ENCODE measurements at regions not wholly inside any gene's neighbourhood (a gene's known extent, or its start where the extent isn't known, plus 50 kb on each side); places are given as distances from the start of the nearest gene placed in this dataset.

DNA sequence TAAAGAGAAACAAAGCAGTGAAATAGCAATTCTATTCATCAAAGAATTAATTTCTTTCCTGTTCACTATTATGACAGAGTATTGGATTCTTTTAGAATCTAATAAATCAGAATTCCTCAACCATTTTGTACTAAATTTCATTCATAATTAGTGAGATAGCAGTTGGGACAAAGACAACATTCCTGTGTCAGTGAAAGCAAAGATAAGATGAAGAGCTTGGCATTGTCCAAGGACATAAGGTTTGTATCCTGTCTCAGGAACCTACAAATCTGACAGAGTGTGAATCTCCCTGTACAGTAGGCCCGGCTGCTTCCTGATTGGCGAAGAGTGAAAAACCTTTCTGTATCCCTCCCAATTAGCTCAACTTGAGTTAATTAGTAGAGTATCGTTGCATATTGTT is 349.1 kb downstream of the ISL1 start:
- H3K4me1 ChIP-seq (ENCODE audit: control insufficient read depth in 1 of 2, insufficient read depth in 2 of 2, low read depth in 1 of 2, low read length in 1 of 2), result peaks cover 0 to 18% of the 10 kb centered on the region in 2 experiments; a peak in 3 of 4 replicates
- no peak overlapping the region for H3K4me3 ChIP-seq (ENCODE audit: low read depth in 2 of 2, low read length in 1 of 2)
- no peak for DNase-seq
- peak overlapping the region; percentile 16 to 89; a peak in 3 of 4 replicates for H3K27ac ChIP-seq (ENCODE audit: low read depth in 2 of 2, low read length in 1 of 2)
- POLR2A ChIA-PET, result no interaction called here
- CTCF ChIA-PET, result interaction anchor here (2.3 kb wide), 1 partner anchor 13 kb away, joined by 7 read pairs; no protein-coding TSS in a partner anchor
- no peaks in the 10 kb centered on the region for H3F3A ChIP-seq (replicated peaks; ENCODE audit: insufficient read depth)
- no peaks in the 10 kb centered on the region for H3K9me3 ChIP-seq
- no peak overlapping the region for H3K4me2 ChIP-seq
- H3K36me3 ChIP-seq (replicated peaks in 1 of 2; ENCODE audit: control insufficient read depth in 1 of 2, insufficient read depth in 2 of 2, low read length in 1 of 2), result no peaks in the 10 kb centered on the region
- H2AFZ ChIP-seq (ENCODE audit: low read depth), result 0 out of 2 replicates have a peak overlapping the region, but pooled peaks have one; percentile 17
- H3K9ac ChIP-seq, result no peak overlapping the region
- no peaks in the 10 kb centered on the region for H3K79me2 ChIP-seq (ENCODE audit: insufficient read depth)
- TF ChIP-seq FOXJ3 (CRISPR knock-in tag; IDR thresholded peaks at IDR 0.05) (no peak), EP300 (IDR thresholded peaks at IDR 0.05; ENCODE audit: borderline replicate concordance in 1 of 2, low read depth in 1 of 2, low read length in 1 of 2) (0 out of 4 replicates have a peak, but pooled peaks of 1 of the 2 experiments have one; percentile 14), EZH2phosphoT487 (IDR thresholded peaks at IDR 0.05; ENCODE audit: borderline replicate concordance, low read depth) (no peak), TCF12 (IDR thresholded peaks at IDR 0.05) (peak; percentile 72), JUND (IDR thresholded peaks at IDR 0.05) (0 out of 2 replicates have a peak, but pooled peaks have one; percentile 27), NFIC (IDR thresholded peaks at IDR 0.05; ENCODE audit: borderline replicate concordance) (peak; percentile 61), PBX3 (IDR thresholded peaks at IDR 0.05) (peak; percentile 76)
- no peaks in the 10 kb centered on the region for H4K20me1 ChIP-seq (ENCODE audit: insufficient read depth)
- no peaks in the 10 kb centered on the region for H3K27me3 ChIP-seq (ENCODE audit: insufficient read depth)
- WGBS (ENCODE audit: low lambda C conversion rate), result 17% methylated on average over 3 of the region's 3 CpGs
- no peaks in the 10 kb centered on the region for H3K9me2 ChIP-seq

DNA sequence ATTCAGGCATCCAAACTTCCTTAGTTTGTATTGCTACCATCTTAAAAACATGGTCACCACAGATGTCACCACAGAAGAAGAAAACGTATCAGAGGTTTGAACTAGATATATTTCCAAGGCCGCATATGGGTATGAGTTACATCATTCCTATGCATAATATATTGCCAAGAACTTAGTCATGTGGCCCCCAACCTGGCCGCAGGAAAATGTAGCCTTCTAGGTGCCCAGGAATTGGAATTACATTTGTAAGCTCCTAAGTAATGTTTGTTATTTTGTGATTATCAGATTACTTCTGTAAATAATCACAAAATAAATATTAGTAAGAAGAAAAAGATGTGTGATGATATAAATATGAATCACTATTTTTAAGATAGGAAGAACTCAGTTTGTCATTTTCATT is 351.4 kb downstream of the ISL1 start:
- Histone ChIP-seq H3K9me2 (no peaks in the 10 kb centered on the region), H4K20me1 (ENCODE audit: insufficient read depth) (no peaks in the 10 kb centered on the region), H3K9ac (no peak overlapping the region), H2AFZ (ENCODE audit: low read depth) (no peak overlapping the region), H3F3A (replicated peaks; ENCODE audit: insufficient read depth) (no peaks in the 10 kb centered on the region), H3K9me3 (no peaks in the 10 kb centered on the region), H3K27me3 (ENCODE audit: insufficient read depth) (no peaks in the 10 kb centered on the region), H3K4me1 (ENCODE audit: control insufficient read depth in 1 of 2, insufficient read depth in 2 of 2, low read depth in 1 of 2, low read length in 1 of 2) (peaks cover 0 to 18% of the 10 kb centered on the region in 2 experiments; a peak in 3 of 4 replicates), H3K36me3 (replicated peaks in 1 of 2; ENCODE audit: control insufficient read depth in 1 of 2, insufficient read depth in 2 of 2, low read length in 1 of 2) (no peaks in the 10 kb centered on the region), H3K4me2 (no peak overlapping the region), H3K4me3 (ENCODE audit: low read depth in 2 of 2, low read length in 1 of 2) (no peak overlapping the region), H3K79me2 (ENCODE audit: insufficient read depth) (no peaks in the 10 kb centered on the region), H3K27ac (ENCODE audit: low read depth in 2 of 2, low read length in 1 of 2) (no peak overlapping the region)
- ChIA-PET CTCF (no interaction called here), POLR2A (no interaction called here)
- no peak for TF ChIP-seq USF1 (IDR thresholded peaks at IDR 0.05; ENCODE audit: borderline replicate concordance, low read depth)
- no peak for TF ChIP-seq TAF1 (IDR thresholded peaks at IDR 0.05; ENCODE audit: borderline replicate concordance, low read depth, low read length)
- 85% methylated on average over 3 of the region's 3 CpGs for WGBS (ENCODE audit: low lambda C conversion rate)
- no peak for DNase-seq

GRCh38 chr5:51746023-51746422 is 362.8 kb downstream of the ISL1 start:
- POLR2A ChIA-PET, result no interaction called here
- TF ChIP-seq RFX5 (IDR thresholded peaks at IDR 0.05; ENCODE audit: low read length) (no peak), USF1 (IDR thresholded peaks at IDR 0.05; ENCODE audit: borderline replicate concordance, low read depth) (no peak), IRF3 (IDR thresholded peaks at IDR 0.05; ENCODE audit: low read depth, low read length) (no peak)
- no peaks in the 10 kb centered on the region for H3F3A ChIP-seq (replicated peaks; ENCODE audit: insufficient read depth)
- H3K4me2 ChIP-seq, result no peak overlapping the region
- no peaks in the 10 kb centered on the region for H3K36me3 ChIP-seq (replicated peaks in 1 of 2; ENCODE audit: control insufficient read depth in 1 of 2, insufficient read depth in 2 of 2, low read length in 1 of 2)
- H3K9me2 ChIP-seq, result no peaks in the 10 kb centered on the region
- no peaks in the 10 kb centered on the region for H3K27me3 ChIP-seq (ENCODE audit: insufficient read depth)
- no peak overlapping the region for H3K4me3 ChIP-seq (ENCODE audit: low read depth in 2 of 2, low read length in 1 of 2)
- H3K9me3 ChIP-seq, result 0 out of 2 replicates have a peak, but pooled peaks cover 3% of the 10 kb centered on the region
- CTCF ChIA-PET, result no interaction called here
- no peaks in the 10 kb centered on the region for H4K20me1 ChIP-seq (ENCODE audit: insufficient read depth)
- H3K79me2 ChIP-seq (ENCODE audit: insufficient read depth), result no peaks in the 10 kb centered on the region
- no peak overlapping the region for H2AFZ ChIP-seq (ENCODE audit: low read depth)
- H3K27ac ChIP-seq (ENCODE audit: low read depth in 2 of 2, low read length in 1 of 2), result no peak overlapping the region
- no peak for DNase-seq
- H3K9ac ChIP-seq, result no peak overlapping the region
- H3K4me1 ChIP-seq (ENCODE audit: control insufficient read depth in 1 of 2, insufficient read depth in 2 of 2, low read depth in 1 of 2, low read length in 1 of 2), result no peaks in the 10 kb centered on the region

All from SK-N-SH (cell line).